DMS79 (cell line): ENCODE measurements at regions not wholly inside any gene's neighbourhood (a gene's known extent, or its start where the extent isn't known, plus 50 kb on each side); places are given as distances from the start of the nearest gene placed in this dataset.

ENCODE experiments used
- DNase-seq: peaks from one replicate; lab custom pipeline; 2025; lab: John Stamatoyannopoulos, UW

DNA sequence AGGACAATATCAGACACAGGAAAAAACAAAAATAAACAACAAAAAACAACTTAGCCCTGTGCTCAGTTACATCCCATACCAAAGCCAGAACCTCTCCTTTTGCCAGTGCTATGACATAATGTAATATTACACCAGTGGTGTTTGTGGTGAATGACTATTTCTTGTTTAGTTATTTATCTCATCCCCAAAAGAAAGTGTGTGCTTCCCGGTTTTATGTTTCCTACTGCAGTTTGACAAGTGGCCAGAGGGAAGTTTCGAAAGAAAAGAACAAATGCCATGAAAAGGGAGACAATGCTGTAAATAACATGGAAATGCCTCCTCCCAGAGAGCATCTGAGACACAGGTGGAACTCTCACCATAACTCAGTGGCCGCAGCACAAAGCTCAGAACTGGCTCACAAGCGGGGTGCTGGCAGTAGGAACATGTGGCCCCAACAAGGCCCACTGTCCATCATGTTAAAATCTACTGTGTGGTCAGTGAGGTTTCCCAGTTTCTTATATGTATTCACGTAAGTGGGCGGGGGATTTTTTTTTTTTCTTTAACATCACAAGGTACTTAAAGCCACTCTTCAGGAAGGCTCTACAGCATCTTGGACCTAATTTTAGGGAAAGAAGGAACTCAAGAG is 158.2 kb downstream of the BARHL2 start:
- DNase-seq, result no peak

DNA sequence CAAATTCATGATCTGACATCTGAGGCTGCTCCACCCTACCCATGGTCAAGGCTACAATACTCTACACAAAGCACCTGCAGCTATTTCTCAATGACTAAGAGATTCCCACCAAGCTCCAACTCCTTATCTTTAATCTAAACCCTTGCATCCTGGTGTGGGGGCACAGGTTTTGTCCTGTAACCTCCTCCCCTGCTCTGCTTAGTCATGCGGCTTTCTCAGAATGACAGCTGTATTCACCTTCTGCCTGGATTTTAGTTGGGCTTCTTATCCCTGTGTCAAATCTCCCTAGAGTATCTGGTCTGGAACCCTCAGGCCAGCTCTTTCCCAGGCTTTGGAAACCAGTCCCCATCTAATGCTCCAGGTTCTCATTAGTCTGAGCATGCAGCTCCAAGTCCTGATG is 159.0 kb downstream of the BARHL2 start:
- no peak for DNase-seq

DNA sequence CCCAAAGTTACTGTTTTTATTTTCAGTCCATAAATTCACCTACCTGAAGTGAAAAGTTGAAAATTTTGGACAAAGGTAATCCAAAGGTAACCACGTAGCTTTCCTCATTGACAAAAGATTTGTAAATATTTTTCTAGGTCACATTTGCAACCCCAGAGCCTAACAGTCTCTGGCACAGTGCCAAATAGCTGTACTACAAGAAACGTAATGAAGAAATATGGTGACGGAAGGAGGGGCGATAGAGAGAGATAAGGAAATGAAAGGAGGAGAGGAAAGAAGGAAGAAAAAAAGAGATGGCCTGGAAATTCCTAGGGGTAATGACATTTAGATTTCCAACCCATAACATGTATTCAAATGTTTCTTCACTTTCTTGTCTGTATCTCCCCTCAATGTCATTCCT is 159.4 kb downstream of the BARHL2 start:
- no peak for DNase-seq

DNA sequence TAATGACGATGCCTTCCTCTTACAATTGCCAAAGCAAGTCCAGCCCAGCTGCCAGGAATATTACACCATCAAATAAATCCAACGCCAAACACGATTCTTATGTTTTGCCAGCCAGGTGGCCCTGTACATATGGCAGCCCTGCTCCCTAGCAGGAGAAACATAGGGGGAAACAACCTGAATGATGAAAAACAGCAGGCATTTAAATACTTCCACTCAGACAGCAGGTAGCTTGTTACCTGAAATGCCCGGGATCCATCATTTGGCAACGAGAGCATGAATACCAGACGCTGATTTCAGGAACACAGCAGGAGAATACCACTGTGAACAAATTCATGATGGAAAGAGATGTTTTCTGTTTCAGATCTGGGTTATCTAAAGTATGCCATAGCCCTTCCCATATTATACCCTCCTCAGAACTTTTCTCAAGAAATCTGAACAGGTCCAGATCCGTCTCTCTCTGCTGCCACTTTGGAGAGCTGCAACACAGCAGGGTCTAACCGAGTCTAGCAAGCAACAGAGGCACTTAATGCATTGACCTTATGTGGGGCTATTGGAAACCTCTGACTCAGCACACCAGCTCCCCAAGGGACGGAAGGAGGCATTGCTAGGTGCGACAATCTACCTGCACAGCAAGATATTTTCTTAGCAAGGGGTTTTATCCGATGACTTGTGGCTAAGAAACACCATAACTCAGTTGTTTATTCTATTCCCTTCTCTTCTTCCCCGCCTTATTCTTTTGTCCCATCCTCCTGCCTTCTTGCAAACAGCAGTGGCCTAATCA is 166.3 kb downstream of the BARHL2 start:
- DNase-seq, result no peak

DNA sequence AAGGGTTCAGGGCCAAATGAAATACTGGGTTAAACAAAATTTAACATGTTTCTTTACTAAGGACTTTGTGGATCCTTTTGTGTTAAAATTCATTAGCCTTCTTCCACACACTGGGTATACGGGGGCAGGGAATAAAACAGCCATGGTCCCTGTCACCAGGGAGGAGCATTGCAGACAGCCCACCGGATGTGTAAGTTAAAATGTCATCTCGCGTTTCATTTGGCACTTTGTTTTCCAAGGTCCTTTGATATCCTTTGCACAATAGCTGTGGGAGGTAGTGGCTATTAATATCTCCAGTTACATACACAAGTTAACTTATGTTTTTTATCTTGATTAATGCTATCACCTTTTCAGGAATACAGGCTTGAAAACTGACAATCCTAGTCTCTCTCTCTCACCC is 172.7 kb downstream of the BARHL2 start:
- DNase-seq, result no peak

DNA sequence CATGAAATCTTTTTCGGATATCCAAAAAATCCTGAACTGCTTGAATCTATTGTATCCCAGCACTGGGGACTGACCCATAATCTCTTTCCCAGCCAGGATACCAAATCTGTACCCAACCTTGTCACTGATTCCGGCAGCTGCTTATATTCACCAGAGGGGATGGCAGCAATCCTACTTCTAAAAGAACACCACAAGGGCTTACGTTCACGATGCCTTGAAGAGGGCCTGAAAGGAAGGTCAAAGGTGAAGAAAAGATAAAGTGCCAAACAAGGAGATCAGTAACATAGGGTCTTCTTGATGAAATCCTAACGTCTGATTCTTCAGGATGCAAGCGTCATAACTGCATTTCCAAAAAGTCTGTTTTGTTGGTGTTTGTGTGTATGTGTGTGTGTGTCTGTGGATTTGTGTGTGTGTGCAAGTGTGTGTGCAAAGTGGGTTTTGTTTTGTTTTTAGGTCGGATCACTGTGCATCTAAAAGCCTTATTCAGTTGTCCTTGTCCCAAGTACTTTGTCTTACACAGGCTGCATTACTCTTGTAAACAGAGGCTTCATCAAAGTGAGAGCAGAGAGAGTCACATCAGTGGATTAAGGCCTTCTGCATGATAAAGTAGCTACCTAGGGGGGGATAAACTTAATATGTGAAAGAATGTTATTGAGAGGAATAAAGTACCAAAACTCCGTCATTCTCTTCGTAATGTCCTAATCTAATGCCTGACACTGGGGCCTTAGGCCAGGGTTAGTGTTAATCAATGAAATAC is 179.3 kb downstream of the BARHL2 start:
- no peak for DNase-seq

DNA sequence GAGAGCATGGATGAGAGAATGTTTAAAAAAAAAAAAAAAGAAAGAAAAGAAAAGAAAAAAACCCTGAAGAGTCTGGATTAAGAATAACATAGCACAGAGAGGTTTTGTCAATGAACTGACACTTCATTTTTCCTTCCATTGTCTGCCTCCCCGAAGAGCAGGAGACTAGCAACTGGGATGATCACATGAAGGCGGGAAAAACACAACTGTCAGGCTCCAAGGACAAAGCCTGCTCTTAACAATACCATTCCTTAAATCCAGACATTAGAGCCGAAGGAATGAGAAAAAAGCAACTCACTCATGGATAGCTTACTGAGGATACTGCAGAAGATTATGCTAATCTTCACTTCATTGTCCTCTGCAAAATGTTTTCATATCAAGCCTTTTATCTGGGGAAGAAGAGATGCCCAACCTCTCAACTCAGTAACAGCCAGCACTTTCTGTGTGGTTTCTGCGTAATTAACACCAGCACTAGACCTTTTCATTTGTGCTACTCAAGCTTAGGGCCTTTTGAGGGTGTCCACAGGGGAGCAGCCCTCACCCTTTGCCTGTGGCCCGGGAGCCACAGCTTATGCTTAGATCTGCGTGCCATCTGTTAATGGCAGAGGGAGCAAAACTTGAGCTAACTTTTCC is 182.3 kb downstream of the BARHL2 start:
- peak; percentile 22 for DNase-seq

DNA sequence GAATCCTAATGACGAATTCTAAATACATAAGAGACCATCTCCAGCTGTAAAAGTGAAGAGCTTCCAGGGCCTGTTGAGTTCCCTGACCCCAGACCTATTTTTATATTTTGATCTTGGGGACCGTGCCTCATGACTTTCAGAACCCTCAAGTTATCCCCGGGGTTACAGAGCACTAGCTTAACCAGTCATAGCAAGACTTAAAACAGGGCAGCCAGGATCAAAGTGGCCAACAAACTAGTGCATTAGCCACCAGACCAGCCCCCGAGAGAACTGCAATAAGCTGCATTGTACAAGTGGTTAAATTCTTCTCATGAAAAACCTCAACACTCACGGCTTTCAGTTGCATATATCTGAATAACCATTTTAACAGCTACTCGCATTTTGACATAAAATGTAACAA is 183.0 kb downstream of the BARHL2 start:
- no peak for DNase-seq

DNA sequence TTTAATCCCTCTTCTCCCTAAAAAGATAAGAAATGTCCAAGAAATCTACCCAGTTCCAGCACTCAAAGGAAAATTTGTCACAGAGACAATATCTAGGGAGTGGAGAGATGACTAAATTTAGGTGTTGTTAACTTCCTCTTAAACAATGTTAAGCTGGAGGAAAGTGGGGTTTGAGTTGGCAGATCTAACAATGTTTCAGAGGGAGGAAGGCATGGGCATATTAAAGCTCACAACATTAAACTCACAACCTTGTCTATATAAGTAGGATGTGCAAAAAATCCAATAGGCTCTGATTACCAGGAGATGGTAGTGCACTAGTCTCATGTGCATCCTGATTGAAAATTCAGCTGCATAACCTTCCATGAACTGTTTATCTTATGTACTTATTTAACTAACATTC is 190.1 kb downstream of the BARHL2 start:
- no peak for DNase-seq

DNA sequence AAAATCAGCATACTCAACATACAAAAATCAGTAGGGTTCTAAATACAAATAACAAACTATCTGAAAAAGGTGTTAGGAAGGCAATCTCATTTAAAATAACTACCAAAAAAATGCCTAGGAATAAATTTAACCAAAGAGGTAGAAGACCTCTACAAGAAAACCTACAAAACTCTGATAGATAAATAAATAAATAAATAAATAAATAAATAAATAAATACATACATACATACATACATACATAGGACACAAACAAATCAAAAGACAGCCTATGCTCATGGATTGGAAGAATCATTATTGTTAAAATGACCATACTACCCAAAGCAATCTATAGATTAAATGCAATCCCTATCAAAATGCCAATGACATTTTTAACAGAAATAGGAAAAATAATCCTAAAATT is 194.7 kb downstream of the BARHL2 start:
- no peak for DNase-seq

DNA sequence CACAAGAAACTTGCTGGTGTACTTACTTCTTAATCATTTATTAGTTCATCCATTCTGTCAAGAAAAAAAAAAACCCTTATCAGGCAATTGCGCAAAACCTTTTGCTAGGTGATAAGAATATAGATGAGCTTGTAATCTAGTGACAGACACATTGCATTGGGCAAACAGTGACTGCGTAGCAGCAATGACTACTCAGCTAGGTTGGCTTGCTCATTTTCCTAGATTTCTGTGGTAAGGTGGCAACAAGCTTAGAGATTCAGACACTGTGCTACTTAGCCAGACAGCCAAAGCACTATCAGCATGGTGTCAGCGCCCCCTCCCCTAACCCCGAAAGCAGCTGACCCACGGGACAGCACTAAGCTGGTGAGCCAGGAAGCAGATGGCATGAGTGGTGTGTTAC is 203.1 kb downstream of the BARHL2 start:
- DNase-seq, result no peak

DNA sequence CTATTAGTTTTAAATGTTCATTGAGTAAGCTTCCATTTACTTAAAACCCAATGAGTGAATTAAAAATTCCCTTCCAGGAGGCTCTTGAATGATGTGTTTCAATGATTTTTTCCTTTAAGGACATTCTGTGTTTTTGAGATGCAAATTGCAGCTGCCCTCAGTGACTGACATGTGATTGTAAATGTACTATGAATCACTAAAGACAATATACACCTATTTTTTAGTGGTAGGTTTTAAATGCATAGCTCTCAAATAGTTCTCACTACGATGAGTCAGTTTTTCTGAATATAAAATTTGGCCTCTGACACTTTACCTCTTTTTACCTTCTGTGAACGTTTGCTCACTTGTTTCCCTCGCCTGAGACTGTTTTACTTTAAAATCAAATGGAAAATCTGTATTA is 204.7 kb downstream of the BARHL2 start:
- DNase-seq, result no peak

DNA sequence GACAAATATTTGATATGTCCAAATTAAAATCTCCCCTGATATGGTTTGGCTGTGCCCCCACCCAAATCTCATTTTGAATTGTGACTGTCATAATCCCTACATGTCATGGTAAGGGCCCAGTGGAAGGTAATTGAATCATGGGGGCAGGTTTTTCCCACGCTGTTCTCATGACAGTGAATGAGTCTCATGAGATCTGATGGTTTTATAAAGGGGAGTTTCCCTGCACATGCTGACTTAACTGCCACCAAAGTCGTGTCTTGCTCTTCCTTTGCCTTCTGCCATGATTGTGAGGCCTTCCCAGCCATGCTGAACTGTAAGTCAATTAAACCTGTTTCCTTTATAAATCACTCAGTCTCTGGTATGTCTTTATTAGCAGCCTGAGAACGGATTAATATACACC is 207.0 kb downstream of the BARHL2 start:
- no peak for DNase-seq

DNA sequence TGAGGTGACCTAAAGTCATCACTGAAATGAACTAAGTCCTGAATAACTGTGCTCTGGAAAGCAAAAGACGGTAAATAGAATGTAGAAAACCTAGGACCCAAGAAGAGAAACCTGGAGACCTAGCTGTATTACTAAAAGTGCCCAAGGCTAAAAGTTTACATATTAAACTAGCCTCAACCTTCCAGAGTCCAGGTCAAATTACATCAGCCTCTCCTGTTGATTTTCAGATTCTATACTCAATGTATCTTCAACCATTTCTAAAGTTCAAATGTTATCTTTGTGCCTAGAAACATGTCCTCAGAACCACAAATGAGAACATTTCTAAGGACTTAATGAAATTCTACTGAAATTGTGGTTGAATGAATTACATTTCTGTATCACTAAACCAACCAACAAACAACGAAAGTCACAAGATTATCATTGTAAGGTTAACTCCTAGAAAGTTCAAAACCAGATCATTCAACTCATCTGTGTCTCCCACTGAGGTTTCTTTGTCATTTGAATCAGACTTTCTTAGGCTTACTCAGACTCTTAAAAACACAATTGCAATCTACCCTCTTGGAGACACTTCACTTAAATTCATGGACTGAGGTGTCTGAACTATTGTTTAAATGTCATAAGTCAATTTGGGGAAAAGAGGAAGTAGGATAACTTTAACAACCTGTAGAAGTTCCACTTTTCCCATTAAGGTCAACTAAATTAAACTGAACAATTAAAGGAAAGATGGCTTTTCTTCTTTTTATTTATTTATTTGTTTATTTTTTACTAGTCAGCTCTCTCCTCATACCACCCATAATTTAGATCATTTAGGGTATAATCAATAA is 207.7 kb downstream of the BARHL2 start:
- no peak for DNase-seq

DNA sequence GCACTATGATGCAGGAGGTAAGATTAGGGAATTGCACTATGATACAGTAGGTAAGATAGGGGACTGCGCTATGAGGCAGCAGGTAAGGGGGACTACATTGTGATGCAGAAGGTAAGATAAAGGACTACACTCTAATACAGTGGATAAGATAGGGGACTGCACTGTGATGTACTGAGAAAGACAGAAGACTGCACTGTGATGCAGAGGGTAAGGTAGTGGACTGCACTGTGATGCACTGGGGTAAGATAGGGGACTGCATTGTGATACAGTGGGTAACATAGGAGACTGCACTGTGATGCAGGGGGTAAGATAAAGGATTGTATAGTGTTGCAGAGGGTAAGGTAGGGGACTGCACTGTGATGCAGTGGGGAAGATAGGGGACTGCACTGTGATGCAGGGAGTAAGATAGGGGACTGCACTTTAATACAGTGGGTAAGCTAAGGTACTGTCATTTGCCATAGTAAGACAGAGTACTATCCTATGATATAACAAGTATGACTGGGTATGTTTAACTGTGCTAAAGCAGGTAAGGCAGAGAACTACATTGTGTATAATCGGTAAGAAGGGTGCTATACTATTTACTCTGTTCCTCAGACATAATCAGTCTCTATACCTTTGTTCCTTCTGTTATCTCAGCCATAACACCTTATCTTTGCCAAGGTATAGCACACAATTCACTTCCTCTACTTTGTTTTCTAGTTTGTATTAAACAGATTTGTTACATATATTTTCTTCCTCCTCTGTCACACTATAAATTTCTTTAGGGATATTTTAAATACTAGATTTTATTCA is 208.5 kb downstream of the BARHL2 start:
- no peak for DNase-seq

DNA sequence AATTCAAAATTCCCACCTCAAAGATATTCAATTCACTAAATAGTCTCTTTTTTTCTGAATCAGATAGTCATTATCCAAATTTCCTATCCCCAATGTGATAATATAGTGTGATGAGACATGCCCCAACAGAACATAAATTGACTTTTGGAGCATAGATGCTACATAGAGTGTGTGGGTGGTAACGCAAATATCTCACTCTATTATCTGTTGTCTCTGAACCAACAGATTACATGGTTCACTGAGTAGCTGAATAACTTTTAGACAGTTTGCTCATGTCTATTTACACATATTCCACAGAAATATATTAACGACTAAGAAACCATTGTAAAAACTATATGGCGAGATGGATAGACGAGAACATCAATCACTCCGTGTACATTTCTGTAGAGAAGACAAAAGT is 209.9 kb downstream of the BARHL2 start:
- no peak for DNase-seq

DNA sequence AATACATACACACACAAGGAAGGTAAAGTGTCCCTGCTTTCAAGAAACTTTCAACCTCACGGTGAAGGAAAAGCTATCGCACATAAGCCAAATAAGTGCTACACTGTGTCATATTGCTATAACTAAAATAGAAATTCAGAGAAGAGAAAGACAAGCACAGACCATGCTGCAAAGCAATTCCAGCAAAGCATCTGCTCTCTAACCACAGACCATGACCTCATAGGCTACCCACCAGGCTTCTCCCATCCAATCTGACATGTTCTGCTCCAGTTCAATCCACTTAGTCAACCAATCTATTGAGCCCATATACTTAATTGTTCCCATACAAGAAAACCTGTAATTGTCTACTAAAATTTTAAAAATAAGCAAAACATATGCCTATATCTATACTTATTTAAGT is 211.3 kb downstream of the BARHL2 start:
- DNase-seq, result no peak

DNA sequence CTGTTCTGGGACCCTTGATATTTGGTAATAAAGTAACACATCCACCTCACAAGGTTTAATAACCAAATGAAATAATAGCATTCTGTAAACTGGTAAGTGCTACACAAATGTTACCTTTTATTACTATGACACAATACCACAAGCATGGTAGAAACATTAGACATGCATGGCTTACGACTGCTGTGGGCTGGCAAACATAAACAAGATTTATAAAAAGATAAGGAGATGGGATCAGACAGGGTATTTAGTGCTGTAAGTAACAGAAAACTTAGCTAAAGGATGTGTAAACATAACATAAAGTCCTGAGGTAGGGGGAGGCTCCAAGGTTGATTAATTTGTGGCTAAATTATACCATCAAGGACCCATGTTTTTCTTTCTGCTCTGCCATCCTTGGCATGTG is 212.6 kb downstream of the BARHL2 start:
- DNase-seq, result no peak

DNA sequence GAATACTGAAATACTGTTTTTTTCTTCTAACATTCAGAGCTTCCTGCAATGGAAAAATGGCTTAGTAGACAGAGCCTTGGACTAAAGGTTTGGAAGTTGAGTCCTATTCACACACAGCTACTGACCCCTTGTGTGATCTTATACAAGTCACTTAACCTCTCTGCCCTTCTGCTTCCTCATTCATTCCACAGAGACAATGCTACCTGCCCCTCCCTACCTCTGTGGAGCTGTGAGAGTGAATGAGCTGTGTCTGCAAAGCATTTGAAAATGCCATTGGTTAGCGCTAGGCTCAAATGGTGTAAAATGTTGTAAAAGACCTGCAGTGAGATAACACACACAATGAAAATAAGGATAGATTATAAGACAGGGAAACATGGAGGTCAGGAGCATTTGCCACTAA is 214.4 kb downstream of the BARHL2 start:
- DNase-seq, result no peak

DNA sequence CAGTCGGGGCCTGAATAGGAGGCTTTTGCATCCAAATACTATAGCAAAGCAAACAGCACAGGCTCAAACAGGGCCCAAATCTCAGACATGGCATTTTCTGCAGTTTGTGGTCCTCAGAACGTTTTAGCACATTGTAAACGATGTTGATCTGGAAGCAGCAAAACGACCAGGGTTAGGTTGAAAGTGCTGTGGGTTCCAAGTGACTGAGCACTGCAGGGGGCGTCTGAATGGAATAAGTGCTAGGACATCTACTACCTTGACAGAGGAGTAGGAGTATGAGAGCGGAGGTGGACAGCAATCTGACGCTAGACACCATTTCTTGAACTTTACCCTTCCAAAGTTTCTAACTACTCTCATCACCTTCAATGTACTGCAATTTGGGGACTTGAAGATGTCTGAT is 214.9 kb downstream of the BARHL2 start:
- DNase-seq, result no peak

DNA sequence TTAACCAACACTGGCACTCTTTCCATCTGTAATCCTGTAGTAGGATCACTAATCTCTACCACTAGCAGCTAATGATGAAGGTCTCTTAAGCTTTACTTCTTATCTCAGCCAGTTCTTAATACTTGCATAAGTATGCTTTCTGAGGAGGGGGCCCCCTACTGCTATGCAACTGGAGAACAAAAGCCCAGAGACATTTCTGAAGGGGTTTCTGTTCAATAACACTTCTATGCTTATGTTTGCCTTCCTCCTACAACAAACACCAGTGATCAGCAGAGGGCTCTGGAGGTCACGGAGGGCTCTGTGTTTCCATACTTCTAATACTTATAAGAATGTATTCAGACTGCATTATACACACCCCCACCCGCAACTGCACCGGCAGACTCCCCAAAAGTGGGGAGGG is 215.8 kb downstream of the BARHL2 start:
- no peak for DNase-seq
